ENCODE measurements at regions not wholly inside any gene's neighbourhood (a gene's known extent, or its start where the extent isn't known, plus 50 kb on each side); places are given as distances from the start of the nearest gene placed in this dataset.

DNA sequence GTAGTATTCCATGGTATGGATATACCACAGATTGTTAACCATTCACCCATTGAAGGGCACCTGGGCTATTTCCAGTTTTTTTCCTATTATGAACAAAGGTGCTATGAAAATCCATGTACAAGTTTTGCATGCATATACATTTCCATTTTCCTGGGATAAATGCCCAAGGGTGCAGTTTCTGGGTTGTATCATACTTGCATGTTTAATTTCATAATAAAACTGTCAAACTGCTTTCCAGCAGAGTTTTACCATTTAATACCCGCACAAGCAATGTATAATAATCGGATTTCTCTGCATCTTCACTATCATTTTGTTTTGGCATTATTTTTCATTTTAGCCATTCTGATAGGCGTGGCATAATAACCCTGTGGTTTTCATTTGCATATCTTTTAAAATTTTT is 154.3 kb upstream of the CXCL12 start:
- no peak for TF ChIP-seq RAD21 (IDR thresholded peaks at IDR 0.05; ENCODE audit: low read depth)
- TF ChIP-seq TAF1 (IDR thresholded peaks at IDR 0.05; ENCODE audit: low read depth), result no peak
- TF ChIP-seq, protein P1, sequence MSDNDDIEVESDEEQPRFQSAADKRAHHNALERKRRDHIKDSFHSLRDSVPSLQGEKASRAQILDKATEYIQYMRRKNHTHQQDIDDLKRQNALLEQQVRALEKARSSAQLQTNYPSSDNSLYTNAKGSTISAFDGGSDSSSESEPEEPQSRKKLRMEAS (IDR thresholded peaks at IDR 0.05), result no peak
- TF ChIP-seq CEBPB (IDR thresholded peaks at IDR 0.05), result no peak
- no peak for TF ChIP-seq FOXM1 (IDR thresholded peaks at IDR 0.05; ENCODE audit: borderline replicate concordance, low read depth)
- TF ChIP-seq REST (IDR thresholded peaks at IDR 0.05; ENCODE audit: low read depth), result no peak
- no peak for TF ChIP-seq ZBTB7A (IDR thresholded peaks at IDR 0.05; ENCODE audit: low read depth)

DNA sequence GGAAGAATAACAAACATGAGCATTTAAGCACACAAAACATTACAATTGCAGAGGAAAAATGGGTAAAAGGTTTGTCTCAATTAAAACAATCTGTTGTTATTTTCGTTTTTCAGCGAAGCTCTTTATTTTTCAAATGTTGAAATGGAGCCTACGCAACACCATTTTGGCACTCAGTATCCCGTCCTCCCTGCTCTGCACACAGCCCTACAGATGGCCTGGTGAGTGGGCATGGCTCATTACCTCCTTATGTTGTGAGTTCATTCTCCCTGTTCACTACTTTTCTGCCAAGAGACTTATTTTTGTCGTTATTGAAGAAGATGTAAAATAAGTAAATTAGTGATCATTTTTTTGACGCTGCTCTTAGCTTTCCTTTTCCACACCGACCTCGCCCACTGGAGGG is 167.8 kb upstream of the CXCL12 start:
- no peak for TF ChIP-seq FOXM1 (IDR thresholded peaks at IDR 0.05; ENCODE audit: borderline replicate concordance, low read depth)
- TF ChIP-seq NFIC (IDR thresholded peaks at IDR 0.05), result no peak
- no peak for TF ChIP-seq CREB1 (IDR thresholded peaks at IDR 0.05; ENCODE audit: low read depth)
- no peak for TF ChIP-seq YY1 (IDR thresholded peaks at IDR 0.05; ENCODE audit: low read depth)
- no peak for TF ChIP-seq CEBPB (IDR thresholded peaks at IDR 0.05)
- TF ChIP-seq, protein P1 (IDR thresholded peaks at IDR 0.05), result no peak
- TF ChIP-seq ZBTB7A (IDR thresholded peaks at IDR 0.05; ENCODE audit: low read depth), result no peak
- no peak for TF ChIP-seq TCF12 (IDR thresholded peaks at IDR 0.05; ENCODE audit: low read depth)
- no peak for TF ChIP-seq TEAD4 (IDR thresholded peaks at IDR 0.05)

GRCh38 chr10:44557596-44558191 is 172.8 kb upstream of the CXCL12 start:
- TF ChIP-seq, protein P2, sequence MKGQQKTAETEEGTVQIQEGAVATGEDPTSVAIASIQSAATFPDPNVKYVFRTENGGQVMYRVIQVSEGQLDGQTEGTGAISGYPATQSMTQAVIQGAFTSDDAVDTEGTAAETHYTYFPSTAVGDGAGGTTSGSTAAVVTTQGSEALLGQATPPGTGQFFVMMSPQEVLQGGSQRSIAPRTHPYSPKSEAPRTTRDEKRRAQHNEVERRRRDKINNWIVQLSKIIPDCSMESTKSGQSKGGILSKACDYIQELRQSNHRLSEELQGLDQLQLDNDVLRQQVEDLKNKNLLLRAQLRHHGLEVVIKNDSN (IDR thresholded peaks at IDR 0.05), result no peak
- no peak for TF ChIP-seq TAF1 (IDR thresholded peaks at IDR 0.05; ENCODE audit: low read depth)
- TF ChIP-seq TCF12 (IDR thresholded peaks at IDR 0.05; ENCODE audit: low read depth), result no peak

- TF ChIP-seq TEAD4 (IDR thresholded peaks at IDR 0.05), result no peak
- no peak for TF ChIP-seq CEBPB (IDR thresholded peaks at IDR 0.05)
- TF ChIP-seq NFIC (IDR thresholded peaks at IDR 0.05), result no peak
- TF ChIP-seq TAF1 (IDR thresholded peaks at IDR 0.05; ENCODE audit: low read depth), result no peak
- no peak for TF ChIP-seq EGR1 (IDR thresholded peaks at IDR 0.05)
- TF ChIP-seq REST (IDR thresholded peaks at IDR 0.05; ENCODE audit: low read depth), result no peak
- no peak for TF ChIP-seq ZBTB7A (IDR thresholded peaks at IDR 0.05; ENCODE audit: low read depth)
- TF ChIP-seq YY1 (IDR thresholded peaks at IDR 0.05; ENCODE audit: low read depth), result no peak
- no peak for TF ChIP-seq TCF12 (IDR thresholded peaks at IDR 0.05; ENCODE audit: low read depth)
- TF ChIP-seq CREB1 (IDR thresholded peaks at IDR 0.05; ENCODE audit: low read depth), result no peak
Measured at GRCh38 chr10:44558521-44558920, 173.6 kb upstream of the CXCL12 start.

- TF ChIP-seq TAF1 (IDR thresholded peaks at IDR 0.05; ENCODE audit: low read depth), result no peak
Measured at GRCh38 chr10:44564361-44564760, 179.5 kb upstream of the CXCL12 start.

DNA sequence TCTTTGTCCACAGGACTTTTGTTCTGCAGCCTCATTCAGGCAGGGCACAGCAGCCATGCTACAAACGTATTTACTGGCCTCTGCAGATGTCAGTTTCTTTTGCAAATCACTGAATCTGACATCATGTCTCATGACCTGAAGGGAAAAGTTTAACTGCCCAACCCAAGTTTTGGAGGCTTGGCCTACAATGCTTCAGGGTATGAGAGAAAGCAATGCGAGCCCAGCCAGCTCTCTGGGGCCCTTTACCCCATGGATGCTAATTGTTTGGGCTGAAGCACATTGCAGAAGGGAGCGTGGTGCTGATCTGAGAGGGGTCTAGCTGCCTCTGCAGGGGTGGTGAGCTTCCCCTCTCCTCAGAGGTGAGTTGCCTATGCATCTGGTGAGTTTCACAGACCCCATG is 179.9 kb upstream of the CXCL12 start:
- TF ChIP-seq EP300 (IDR thresholded peaks at IDR 0.05; ENCODE audit: borderline replicate concordance) (no peak), CREB1 (IDR thresholded peaks at IDR 0.05; ENCODE audit: low read depth) (no peak), YY1 (IDR thresholded peaks at IDR 0.05; ENCODE audit: low read depth) (no peak), NFIC (IDR thresholded peaks at IDR 0.05) (no peak)
- TF ChIP-seq, protein P2 (IDR thresholded peaks at IDR 0.05), result no peak
- TF ChIP-seq, protein P1 (IDR thresholded peaks at IDR 0.05), result no peak

GRCh38 chr10:44566786-44567185 is 181.9 kb upstream of the CXCL12 start:
- TF ChIP-seq, protein P2 (IDR thresholded peaks at IDR 0.05), result no peak
- TF ChIP-seq EP300 (IDR thresholded peaks at IDR 0.05; ENCODE audit: borderline replicate concordance), result no peak
- no peak for TF ChIP-seq REST (IDR thresholded peaks at IDR 0.05; ENCODE audit: low read depth)
- no peak for TF ChIP-seq RAD21 (IDR thresholded peaks at IDR 0.05; ENCODE audit: low read depth)
- no peak for TF ChIP-seq TCF12 (IDR thresholded peaks at IDR 0.05; ENCODE audit: low read depth)
- no peak for TF ChIP-seq EGR1 (IDR thresholded peaks at IDR 0.05)
- TF ChIP-seq YY1 (IDR thresholded peaks at IDR 0.05; ENCODE audit: low read depth), result no peak
- no peak for TF ChIP-seq CEBPB (IDR thresholded peaks at IDR 0.05)
- TF ChIP-seq, protein P1 (IDR thresholded peaks at IDR 0.05), result no peak
- no peak for TF ChIP-seq ZBTB7A (IDR thresholded peaks at IDR 0.05; ENCODE audit: low read depth)
- no peak for TF ChIP-seq TEAD4 (IDR thresholded peaks at IDR 0.05)
- TF ChIP-seq FOXM1 (IDR thresholded peaks at IDR 0.05; ENCODE audit: borderline replicate concordance, low read depth), result no peak
- no peak for TF ChIP-seq TAF1 (IDR thresholded peaks at IDR 0.05; ENCODE audit: low read depth)
- TF ChIP-seq CREB1 (IDR thresholded peaks at IDR 0.05; ENCODE audit: low read depth), result no peak
- TF ChIP-seq NFIC (IDR thresholded peaks at IDR 0.05), result no peak
